SK-N-SH (cell line): ENCODE measurements at regions not wholly inside any gene's neighbourhood (a gene's known extent, or its start where the extent isn't known, plus 50 kb on each side); places are given as distances from the start of the nearest gene placed in this dataset.

Experiments
- CTCF ChIA-PET: fragments of 300-600, 350-600 bp; formaldehyde crosslinking; extraction: SDS; loops from one replicate; lab custom pipeline; 2021; lab: Yijun Ruan, JAX
- POLR2A ChIA-PET: fragments of 350-600 bp; sonication (Branson Sonifier 250); formaldehyde crosslinking; extraction: SDS; loops from one replicate; lab custom pipeline; 2020; ENCODE audit warnings: antibody characterized with exemption, inconsistent platforms; lab: Yijun Ruan, JAX
- DNase-seq: peaks from one replicate; pipeline ENCODE4 v3.0.0; 2012
- H2AFZ ChIP-seq: fragments of 200-600 bp; sonication (generic); 2 replicates; pipeline ENCODE4 v1.8.1; 2016; ENCODE audit warnings: antibody characterized with exemption, mild to moderate bottlenecking, low read depth
- H3F3A ChIP-seq: fragments of 200-600 bp; sonication (generic); replicated peaks from 2 replicates; pipeline ENCODE3; 2016; ENCODE audit warnings: antibody characterized with exemption, mild to moderate bottlenecking; ENCODE audit not compliant: insufficient read depth
- H3K27ac ChIP-seq, 2 experiments: fragments of 200-500 bp in 1 of 2; fragments of 200-600 bp in 1 of 2; sonication (Bioruptor generic) in 1 of 2; sonication (generic), shearing (Covaris generic) in 1 of 2; 2 replicates each; pipeline versions ENCODE4 v1.5.1 to v1.6.1; 2014 to 2016; ENCODE audit warnings: low read depth in 2 of 2, inconsistent platforms in 1 of 2, low read length in 1 of 2, mild to moderate bottlenecking in 1 of 2, mixed read lengths in 1 of 2
- H3K27me3 ChIP-seq: fragments of 200-600 bp; sonication (generic), shearing (Covaris generic); 2 replicates; pipeline ENCODE4 v1.6.1; 2016; ENCODE audit warnings: mixed run types; ENCODE audit not compliant: insufficient read depth
- H3K36me3 ChIP-seq, 2 experiments: fragments of 200-500 bp in 1 of 2; fragments of 200-600 bp in 1 of 2; sonication (Bioruptor generic) in 1 of 2; sonication (generic) in 1 of 2; replicated peaks in 1 of 2; 2 replicates each; pipeline versions ENCODE3 to v1.5.1; 2014 to 2016; ENCODE audit warnings: low read length in 1 of 2, mild to moderate bottlenecking in 1 of 2; ENCODE audit not compliant: insufficient read depth in 2 of 2, control insufficient read depth in 1 of 2
- H3K4me1 ChIP-seq, 2 experiments: fragments of 200-500 bp in 1 of 2; fragments of 200-600 bp in 1 of 2; sonication (Bioruptor generic) in 1 of 2; sonication (generic), shearing (Covaris generic) in 1 of 2; 2 replicates each; pipeline versions ENCODE4 v1.5.1 to v1.6.1; 2014 to 2016; ENCODE audit warnings: low read depth in 1 of 2, low read length in 1 of 2, mixed run types in 1 of 2; ENCODE audit not compliant: insufficient read depth in 2 of 2, control insufficient read depth in 1 of 2
- H3K4me2 ChIP-seq: fragments of 200-600 bp; sonication (generic), shearing (Covaris generic); 2 replicates; pipeline ENCODE4 v1.6.1; 2017; ENCODE audit warnings: mixed run types
- H3K4me3 ChIP-seq, 2 experiments: fragments of 200-500 bp in 1 of 2; fragments of 200-600 bp in 1 of 2; sonication (Bioruptor generic) in 1 of 2; sonication (generic), shearing (Covaris generic) in 1 of 2; 2 replicates each; pipeline versions ENCODE4 v1.5.1 to v1.8.1; 2014 to 2016; ENCODE audit warnings: low read depth in 2 of 2, inconsistent platforms in 1 of 2, low read length in 1 of 2, mild to moderate bottlenecking in 1 of 2, mixed read lengths in 1 of 2, moderate library complexity in 1 of 2
- H3K79me2 ChIP-seq: fragments of 200-600 bp; sonication (generic); 2 replicates; pipeline ENCODE4 v1.8.1; 2017; ENCODE audit warnings: mild to moderate bottlenecking; ENCODE audit not compliant: insufficient read depth
- H3K9ac ChIP-seq: fragments of 200-600 bp; sonication (generic); 2 replicates; pipeline ENCODE4 v1.6.1; 2017; ENCODE audit warnings: mixed run types
- H3K9me2 ChIP-seq: fragments of 200-600 bp; sonication (generic); 2 replicates; pipeline ENCODE4 v1.6.1; 2017; ENCODE audit warnings: mixed run types
- H3K9me3 ChIP-seq: fragments of 200-600 bp; sonication (generic); 2 replicates; pipeline ENCODE4 v1.6.1; 2017; ENCODE audit warnings: mixed run types, mild to moderate bottlenecking, moderate library complexity
- H4K20me1 ChIP-seq: fragments of 200-600 bp; sonication (generic); 2 replicates; pipeline ENCODE4 v1.6.1; 2017; ENCODE audit warnings: mild to moderate bottlenecking, mixed run types; ENCODE audit not compliant: insufficient read depth
- CHD2 ChIP-seq: fragments of 150-350 bp; IDR thresholded peaks from 2 replicates; pipeline ENCODE4 v1.6.1; 2018; ENCODE audit warnings: low read length; ENCODE audit not compliant: partially characterized antibody
- EZH2phosphoT487 ChIP-seq: fragments of 200-600 bp; sonication (generic); IDR thresholded peaks from 2 replicates; pipeline ENCODE4 v1.6.1; 2017; ENCODE audit warnings: low read depth, mixed run types, mild to moderate bottlenecking, antibody characterized with exemption, moderate library complexity, borderline replicate concordance
- FOSL2 ChIP-seq: IDR thresholded peaks from 2 replicates; pipeline ENCODE4 v1.4.0; 2012; ENCODE audit warnings: low read depth, mild to moderate bottlenecking, moderate library complexity, borderline replicate concordance
- FOXJ3 ChIP-seq: sonication (generic); formaldehyde crosslinking; IDR thresholded peaks from 2 replicates; pipeline ENCODE4 v1.5.1; 2020; ENCODE audit warnings: mild to moderate bottlenecking, missing genetic modification reagents
- FOXM1 ChIP-seq: IDR thresholded peaks from 2 replicates; pipeline ENCODE4 v1.4.0; 2012; ENCODE audit warnings: low read depth, mild to moderate bottlenecking
- GABPA ChIP-seq: IDR thresholded peaks from 2 replicates; pipeline ENCODE4 v1.4.0; 2012; ENCODE audit warnings: low read depth, mild to moderate bottlenecking
- JUND ChIP-seq: IDR thresholded peaks from 2 replicates; pipeline ENCODE4 v1.4.0; 2012
- MEF2A ChIP-seq: IDR thresholded peaks from 2 replicates; pipeline ENCODE4 v1.4.0; 2012; ENCODE audit warnings: low read depth, borderline replicate concordance
- NFIC ChIP-seq: IDR thresholded peaks from 2 replicates; pipeline ENCODE4 v1.4.0; 2012; ENCODE audit warnings: borderline replicate concordance
- POLR2AphosphoS5 ChIP-seq: IDR thresholded peaks from 2 replicates; pipeline ENCODE4 v1.6.1; 2012; ENCODE audit warnings: low read depth, low read length
- RCOR1 ChIP-seq: fragments of 150-350 bp; IDR thresholded peaks from 2 replicates; pipeline ENCODE4 v1.6.1; 2017; ENCODE audit warnings: antibody characterized with exemption, low read length
- RFX5 ChIP-seq: IDR thresholded peaks from 2 replicates; pipeline ENCODE4 v1.6.1; 2012; ENCODE audit warnings: mild to moderate bottlenecking, improper control_type of control experiment, low read length
- RXRA ChIP-seq: IDR thresholded peaks from 2 replicates; pipeline ENCODE4 v1.4.0; 2012; ENCODE audit warnings: low read depth, mild to moderate bottlenecking, borderline replicate concordance
- TCF12 ChIP-seq: IDR thresholded peaks from 2 replicates; pipeline ENCODE4 v1.4.0; 2012
- YY1 ChIP-seq: IDR thresholded peaks from 2 replicates; pipeline ENCODE4 v1.4.0; 2012; ENCODE audit warnings: low read depth, mild to moderate bottlenecking
- WGBS: methylation state at CpG from one replicate; pipeline ENCODE4 v1.1.6; 2017; ENCODE audit warnings: low lambda C conversion rate; 5-methylcytosine and 5-hydroxymethylcytosine counted together
- TF ChIP-seq, protein P1 (sequence below): IDR thresholded peaks from 2 replicates; pipeline ENCODE4; 2012
- TF ChIP-seq, protein P2 (sequence below): fragments of 150-350 bp; IDR thresholded peaks from 2 replicates; pipeline ENCODE4 v1.6.1; 2016; ENCODE audit warnings: mild to moderate bottlenecking, low read depth, low read length
- TF ChIP-seq, protein P3 (sequence below): fragments of 200-600 bp; sonication (generic); IDR thresholded peaks from 2 replicates; pipeline ENCODE4 v1.6.1; 2017; ENCODE audit warnings: antibody characterized with exemption, mild to moderate bottlenecking, moderate library complexity
- TF ChIP-seq, protein P4 (sequence below): fragments of 150-350 bp; IDR thresholded peaks from 2 replicates; pipeline ENCODE4 v1.6.1; 2017; ENCODE audit warnings: antibody characterized with exemption, low read length, low read depth, borderline replicate concordance

DNA sequence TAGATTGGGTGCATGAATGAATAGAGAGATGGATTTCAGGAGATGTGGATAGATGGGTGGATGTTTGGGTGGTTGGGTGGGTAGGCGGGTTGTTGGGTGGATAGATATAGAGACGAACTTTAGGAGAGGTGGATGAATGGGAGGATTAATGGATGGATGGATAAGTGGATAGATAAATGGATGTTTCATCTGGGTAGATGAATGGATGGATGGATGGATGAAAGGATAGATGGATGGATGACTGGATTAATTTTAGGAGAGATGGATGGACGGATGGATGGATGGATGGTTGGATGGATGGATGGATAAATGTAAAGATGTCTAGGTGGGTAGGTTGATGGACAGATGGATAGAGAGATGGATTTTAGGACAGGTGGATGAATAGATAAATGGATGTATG, 511.3 kb downstream of the MIAT start:
- no peak overlapping the region for H3K4me3 ChIP-seq
- POLR2A ChIA-PET = no interaction called here
- H3K9me3 ChIP-seq = no peaks in the 10 kb centered on the region
- H4K20me1 ChIP-seq = no peaks in the 10 kb centered on the region
- H3K36me3 ChIP-seq = no peaks in the 10 kb centered on the region
- H3K9me2 ChIP-seq = no peaks in the 10 kb centered on the region
- H3K4me1 ChIP-seq = peaks cover 0 to 5% of the 10 kb centered on the region in 2 experiments; a peak in 2 of 4 replicates
- DNase-seq = no peak
- H3K27ac ChIP-seq = no peak overlapping the region
- H3F3A ChIP-seq = no peaks in the 10 kb centered on the region
- H3K27me3 ChIP-seq = peaks cover 13% of the 10 kb centered on the region; the same call in 1 of the 2 replicates
- H3K4me2 ChIP-seq = no peak overlapping the region
- TF ChIP-seq FOXM1 (no peak), GABPA (no peak)
- WGBS = 51% methylated on average over 3 of the region's 3 CpGs
- CTCF ChIA-PET = no interaction called here
- no peak overlapping the region for H3K9ac ChIP-seq
- H2AFZ ChIP-seq = no peak overlapping the region
- H3K79me2 ChIP-seq = no peaks in the 10 kb centered on the region

DNA sequence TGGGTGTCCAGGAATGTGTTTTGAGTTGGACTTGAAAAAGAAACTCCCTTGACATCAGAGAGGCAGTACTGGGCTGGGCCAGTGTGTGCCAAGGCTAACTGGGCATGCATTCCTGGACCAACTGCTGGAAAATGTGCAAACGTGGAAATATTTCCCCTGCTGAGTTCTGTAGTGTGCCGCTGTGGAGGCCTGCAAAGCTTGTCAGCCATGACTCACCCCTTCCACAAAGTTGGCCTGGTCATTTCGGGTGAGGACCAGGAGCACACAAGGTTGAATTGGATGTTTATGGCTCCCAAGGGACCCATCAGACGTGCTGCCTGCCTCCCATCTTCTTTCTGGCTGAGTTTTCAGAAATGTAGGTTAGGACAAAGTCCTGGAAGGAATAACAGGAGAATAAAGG, 513.1 kb downstream of the MIAT start:
- Histone ChIP-seq H4K20me1 (no peaks in the 10 kb centered on the region), H3K4me1 (peaks cover 0 to 5% of the 10 kb centered on the region in 2 experiments; a peak in 2 of 4 replicates), H2AFZ (no peak overlapping the region), H3K27ac (peak overlapping the region in 1 of 2 experiments; percentile 49; a peak in 2 of 4 replicates), H3K9me3 (no peaks in the 10 kb centered on the region), H3K27me3 (peaks cover 6% of the 10 kb centered on the region; the same call in 1 of the 2 replicates), H3K79me2 (no peaks in the 10 kb centered on the region), H3K36me3 (no peaks in the 10 kb centered on the region), H3K4me2 (peak overlapping the region; percentile 13; the same call in 1 of the 2 replicates), H3K9ac (no peak overlapping the region), H3K4me3 (no peak overlapping the region), H3F3A (no peaks in the 10 kb centered on the region), H3K9me2 (no peaks in the 10 kb centered on the region)
- TF ChIP-seq, protein P1, sequence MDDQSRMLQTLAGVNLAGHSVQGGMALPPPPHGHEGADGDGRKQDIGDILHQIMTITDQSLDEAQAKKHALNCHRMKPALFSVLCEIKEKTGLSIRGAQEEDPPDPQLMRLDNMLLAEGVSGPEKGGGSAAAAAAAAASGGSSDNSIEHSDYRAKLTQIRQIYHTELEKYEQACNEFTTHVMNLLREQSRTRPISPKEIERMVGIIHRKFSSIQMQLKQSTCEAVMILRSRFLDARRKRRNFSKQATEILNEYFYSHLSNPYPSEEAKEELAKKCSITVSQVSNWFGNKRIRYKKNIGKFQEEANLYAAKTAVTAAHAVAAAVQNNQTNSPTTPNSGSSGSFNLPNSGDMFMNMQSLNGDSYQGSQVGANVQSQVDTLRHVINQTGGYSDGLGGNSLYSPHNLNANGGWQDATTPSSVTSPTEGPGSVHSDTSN = 0 out of 2 replicates have a peak, but pooled peaks have one; percentile 12
- peak; percentile 54 for TF ChIP-seq JUND
- TF ChIP-seq FOSL2 = peak; percentile 45; the same call in 1 of the 2 replicates
- TF ChIP-seq MEF2A = no peak
- TF ChIP-seq RXRA = peak; percentile 29; the same call in 1 of the 2 replicates
- ChIA-PET POLR2A (no interaction called here), CTCF (interaction anchor here (1.0 to 1.2 kb wide), 2 partner anchors 11 to 33 kb away, joined by 4 read pairs; no protein-coding TSS in a partner anchor)
- DNase-seq = no peak
- WGBS = 14% methylated on average over 4 of the region's 4 CpGs

DNA sequence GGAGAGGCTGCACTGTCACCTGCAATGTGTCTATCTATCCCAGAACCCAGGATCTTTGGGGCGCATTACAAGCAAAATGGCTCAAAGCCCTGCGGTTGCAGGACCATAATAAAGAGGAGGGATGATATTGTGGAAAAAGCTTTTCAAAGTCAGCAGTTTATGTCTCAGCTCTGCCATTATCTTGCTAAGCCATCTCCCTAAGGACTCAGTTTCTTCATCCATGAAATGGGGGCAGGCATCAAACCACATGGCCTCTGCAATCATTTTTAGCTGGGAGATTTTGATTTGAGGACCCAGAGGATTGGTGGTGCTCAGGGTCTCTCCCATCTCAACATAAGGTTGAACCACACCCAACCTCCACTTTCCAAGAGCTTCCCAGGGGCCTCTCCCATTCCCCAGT, 513.8 kb downstream of the MIAT start:
- no peaks in the 10 kb centered on the region for H3F3A ChIP-seq
- no peaks in the 10 kb centered on the region for H3K36me3 ChIP-seq
- H3K9me2 ChIP-seq = no peaks in the 10 kb centered on the region
- H3K9ac ChIP-seq = no peak overlapping the region
- peaks cover 6% of the 10 kb centered on the region; the same call in 1 of the 2 replicates for H3K27me3 ChIP-seq
- H3K4me2 ChIP-seq = peak overlapping the region; percentile 13; the same call in 1 of the 2 replicates
- peaks cover 0 to 5% of the 10 kb centered on the region in 2 experiments; a peak in 2 of 4 replicates for H3K4me1 ChIP-seq
- ChIA-PET CTCF (no interaction called here), POLR2A (no interaction called here)
- H3K27ac ChIP-seq = peak overlapping the region in 1 of 2 experiments; percentile 49; a peak in 1 of 4 replicates
- no peak for DNase-seq
- H3K9me3 ChIP-seq = no peaks in the 10 kb centered on the region
- H4K20me1 ChIP-seq = no peaks in the 10 kb centered on the region
- no peak overlapping the region for H3K4me3 ChIP-seq
- no peaks in the 10 kb centered on the region for H3K79me2 ChIP-seq
- no peak for TF ChIP-seq YY1
- no peak for TF ChIP-seq EZH2phosphoT487
- no peak for TF ChIP-seq JUND
- TF ChIP-seq NFIC = no peak
- TF ChIP-seq, protein P2, sequence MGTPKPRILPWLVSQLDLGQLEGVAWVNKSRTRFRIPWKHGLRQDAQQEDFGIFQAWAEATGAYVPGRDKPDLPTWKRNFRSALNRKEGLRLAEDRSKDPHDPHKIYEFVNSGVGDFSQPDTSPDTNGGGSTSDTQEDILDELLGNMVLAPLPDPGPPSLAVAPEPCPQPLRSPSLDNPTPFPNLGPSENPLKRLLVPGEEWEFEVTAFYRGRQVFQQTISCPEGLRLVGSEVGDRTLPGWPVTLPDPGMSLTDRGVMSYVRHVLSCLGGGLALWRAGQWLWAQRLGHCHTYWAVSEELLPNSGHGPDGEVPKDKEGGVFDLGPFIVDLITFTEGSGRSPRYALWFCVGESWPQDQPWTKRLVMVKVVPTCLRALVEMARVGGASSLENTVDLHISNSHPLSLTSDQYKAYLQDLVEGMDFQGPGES = no peak
- no peak for TF ChIP-seq POLR2AphosphoS5
- TF ChIP-seq RFX5 = no peak
- no peak for TF ChIP-seq CHD2
- no peak for TF ChIP-seq RCOR1
- TF ChIP-seq, protein P3, sequence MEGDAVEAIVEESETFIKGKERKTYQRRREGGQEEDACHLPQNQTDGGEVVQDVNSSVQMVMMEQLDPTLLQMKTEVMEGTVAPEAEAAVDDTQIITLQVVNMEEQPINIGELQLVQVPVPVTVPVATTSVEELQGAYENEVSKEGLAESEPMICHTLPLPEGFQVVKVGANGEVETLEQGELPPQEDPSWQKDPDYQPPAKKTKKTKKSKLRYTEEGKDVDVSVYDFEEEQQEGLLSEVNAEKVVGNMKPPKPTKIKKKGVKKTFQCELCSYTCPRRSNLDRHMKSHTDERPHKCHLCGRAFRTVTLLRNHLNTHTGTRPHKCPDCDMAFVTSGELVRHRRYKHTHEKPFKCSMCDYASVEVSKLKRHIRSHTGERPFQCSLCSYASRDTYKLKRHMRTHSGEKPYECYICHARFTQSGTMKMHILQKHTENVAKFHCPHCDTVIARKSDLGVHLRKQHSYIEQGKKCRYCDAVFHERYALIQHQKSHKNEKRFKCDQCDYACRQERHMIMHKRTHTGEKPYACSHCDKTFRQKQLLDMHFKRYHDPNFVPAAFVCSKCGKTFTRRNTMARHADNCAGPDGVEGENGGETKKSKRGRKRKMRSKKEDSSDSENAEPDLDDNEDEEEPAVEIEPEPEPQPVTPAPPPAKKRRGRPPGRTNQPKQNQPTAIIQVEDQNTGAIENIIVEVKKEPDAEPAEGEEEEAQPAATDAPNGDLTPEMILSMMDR = no peak
- TF ChIP-seq FOXJ3 (CRISPR knock-in tag) = no peak
- TF ChIP-seq, protein P4, sequence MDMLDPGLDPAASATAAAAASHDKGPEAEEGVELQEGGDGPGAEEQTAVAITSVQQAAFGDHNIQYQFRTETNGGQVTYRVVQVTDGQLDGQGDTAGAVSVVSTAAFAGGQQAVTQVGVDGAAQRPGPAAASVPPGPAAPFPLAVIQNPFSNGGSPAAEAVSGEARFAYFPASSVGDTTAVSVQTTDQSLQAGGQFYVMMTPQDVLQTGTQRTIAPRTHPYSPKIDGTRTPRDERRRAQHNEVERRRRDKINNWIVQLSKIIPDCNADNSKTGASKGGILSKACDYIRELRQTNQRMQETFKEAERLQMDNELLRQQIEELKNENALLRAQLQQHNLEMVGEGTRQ = no peak
- TF ChIP-seq TCF12 = no peak
- WGBS = 86% methylated on average over 2 of the region's 2 CpGs
- H2AFZ ChIP-seq = no peak overlapping the region
